Hepatocyte (in vitro differentiated cells): ENCODE measurements at regions not wholly inside any gene's neighbourhood (a gene's known extent, or its start where the extent isn't known, plus 50 kb on each side); places are given as distances from the start of the nearest gene placed in this dataset.

ENCODE experiments used
- DNase-seq: peaks from one replicate; pipeline ENCODE4 v3.0.0-alpha.2; 2016; ENCODE audit warnings: low spot score
- H2AFZ ChIP-seq: fragments of 200-600 bp; sonication (generic); 2 replicates; pipeline ENCODE4 v1.6.0; 2016; ENCODE audit warnings: antibody characterized with exemption, mild to moderate bottlenecking
- H3K27ac ChIP-seq: fragments of 200-600 bp; sonication (generic); 2 replicates; pipeline ENCODE4 v1.5.1; 2016; ENCODE audit warnings: mild to moderate bottlenecking
- H3K27me3 ChIP-seq: fragments of 200-600 bp; sonication (generic); 2 replicates; pipeline ENCODE4 v1.6.1; 2016
- H3K36me3 ChIP-seq: fragments of 200-600 bp; sonication (generic); replicated peaks from 2 replicates; pipeline ENCODE4 v1.5.1; 2016; ENCODE audit warnings: low read depth; ENCODE audit not compliant: insufficient read depth
- H3K4me1 ChIP-seq: fragments of 200-600 bp; sonication (generic); 2 replicates; pipeline ENCODE4 v1.5.1; 2016; ENCODE audit warnings: mild to moderate bottlenecking, moderate library complexity; ENCODE audit not compliant: insufficient read depth
- H3K4me2 ChIP-seq: fragments of 200-600 bp; sonication (generic); 2 replicates; pipeline ENCODE4 v1.6.0; 2016
- H3K4me3 ChIP-seq: fragments of 200-600 bp; sonication (generic); 2 replicates; pipeline ENCODE4 v1.5.1; 2016; ENCODE audit warnings: mild to moderate bottlenecking
- H3K79me2 ChIP-seq: fragments of 200-600 bp; sonication (generic); 2 replicates; pipeline ENCODE4 v1.6.0; 2017; ENCODE audit warnings: mild to moderate bottlenecking
- H3K9me2 ChIP-seq: fragments of 200-600 bp; sonication (generic); replicated peaks from 2 replicates; pipeline ENCODE4 v1.6.0; 2017; ENCODE audit warnings: mild to moderate bottlenecking; ENCODE audit not compliant: insufficient read depth
- H3K9me3 ChIP-seq: fragments of 200-600 bp; sonication (generic); 2 replicates; pipeline ENCODE4 v1.5.1; 2016; ENCODE audit warnings: low read depth, mild to moderate bottlenecking
- H4K20me1 ChIP-seq: fragments of 200-600 bp; sonication (generic); 2 replicates; pipeline ENCODE4 v1.6.0; 2016; ENCODE audit warnings: mild to moderate bottlenecking; ENCODE audit not compliant: insufficient read depth, poor library complexity, severe bottlenecking
- CTCF ChIP-seq: fragments of 200-600 bp; sonication (generic); IDR thresholded peaks from 2 replicates; pipeline ENCODE4 v1.5.1; 2016; ENCODE audit warnings: antibody characterized with exemption, mild to moderate bottlenecking; ENCODE audit not compliant: poor library complexity
- EZH2 ChIP-seq: fragments of 200-600 bp; sonication (generic); IDR thresholded peaks from 2 replicates; pipeline ENCODE4 v1.6.1; 2016; ENCODE audit warnings: antibody characterized with exemption, mild to moderate bottlenecking, borderline replicate concordance
- EZH2phosphoT487 ChIP-seq: fragments of 200-600 bp; sonication (generic); IDR thresholded peaks from one replicate; pipeline ENCODE4 v1.6.1; 2018; ENCODE audit warnings: antibody characterized with exemption, mild to moderate bottlenecking, low read depth, moderate library complexity; ENCODE audit not compliant: unreplicated experiment, severe bottlenecking
- WGBS: methylation state at CpG from one replicate; pipeline ENCODE4 v1.1.6; 2016; ENCODE audit warnings: low lambda C conversion rate; ENCODE audit errors: missing lambda C conversion rate; 5-methylcytosine and 5-hydroxymethylcytosine counted together

DNA sequence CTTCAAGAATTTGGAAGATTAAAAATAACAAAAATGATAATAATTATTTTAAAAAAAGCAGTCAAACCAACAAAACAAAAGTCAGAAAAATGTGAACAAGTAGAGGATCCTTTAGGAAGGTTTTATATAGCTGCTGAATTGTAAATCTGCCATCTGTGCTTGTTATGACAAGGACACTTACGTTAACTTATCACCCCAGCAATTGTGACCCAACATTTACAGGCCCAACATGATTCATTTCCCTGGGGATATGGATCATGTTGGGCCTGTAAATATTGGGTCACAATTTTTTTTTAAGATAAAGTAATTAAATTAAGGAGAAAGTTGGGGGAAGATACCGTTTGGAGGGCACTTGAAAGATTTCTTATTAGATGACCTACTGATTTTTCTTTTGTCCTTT lies 261.4 kb upstream of the HABP2 start:
- Histone ChIP-seq H3K4me1 (no peaks in the 10 kb centered on the region), H4K20me1 (no peaks in the 10 kb centered on the region), H3K4me2 (no peak overlapping the region), H3K79me2 (no peaks in the 10 kb centered on the region), H3K9me3 (no peaks in the 10 kb centered on the region), H2AFZ (no peak overlapping the region), H3K4me3 (no peak overlapping the region), H3K9me2 (peaks cover 3% of the 10 kb centered on the region), H3K27ac (no peak overlapping the region), H3K27me3 (no peaks in the 10 kb centered on the region), H3K36me3 (no peaks in the 10 kb centered on the region)
- WGBS: 67% methylated on average over 2 of the region's 2 CpGs
- no peak for DNase-seq
- no peak for TF ChIP-seq EZH2phosphoT487
- no peak for TF ChIP-seq EZH2
- no peak for TF ChIP-seq CTCF

GRCh38 chr10:113292086-113292485 lies 260.8 kb upstream of the HABP2 start:
- Histone ChIP-seq H2AFZ (no peak overlapping the region), H3K4me1 (no peaks in the 10 kb centered on the region), H3K4me3 (no peak overlapping the region), H4K20me1 (no peaks in the 10 kb centered on the region), H3K27me3 (no peaks in the 10 kb centered on the region), H3K79me2 (no peaks in the 10 kb centered on the region), H3K4me2 (no peak overlapping the region), H3K27ac (no peak overlapping the region), H3K9me3 (no peaks in the 10 kb centered on the region), H3K9me2 (peaks cover 3% of the 10 kb centered on the region), H3K36me3 (no peaks in the 10 kb centered on the region)
- 85% methylated on average over 3 of the region's 3 CpGs for WGBS
- DNase-seq: no peak
- TF ChIP-seq CTCF (no peak), EZH2 (no peak), EZH2phosphoT487 (no peak)

GRCh38 chr10:113292743-113293142 lies 260.1 kb upstream of the HABP2 start:
- Histone ChIP-seq H3K79me2 (no peaks in the 10 kb centered on the region), H3K9me3 (no peaks in the 10 kb centered on the region), H3K4me1 (no peaks in the 10 kb centered on the region), H3K27ac (no peak overlapping the region), H3K36me3 (no peaks in the 10 kb centered on the region), H2AFZ (no peak overlapping the region), H3K9me2 (peaks cover 3% of the 10 kb centered on the region), H3K4me2 (no peak overlapping the region), H3K4me3 (no peak overlapping the region), H3K27me3 (no peaks in the 10 kb centered on the region), H4K20me1 (no peaks in the 10 kb centered on the region)
- DNase-seq: no peak
- TF ChIP-seq EZH2phosphoT487 (no peak), EZH2 (no peak), CTCF (no peak)
- WGBS: 95% methylated on average over 5 of the region's 5 CpGs

DNA sequence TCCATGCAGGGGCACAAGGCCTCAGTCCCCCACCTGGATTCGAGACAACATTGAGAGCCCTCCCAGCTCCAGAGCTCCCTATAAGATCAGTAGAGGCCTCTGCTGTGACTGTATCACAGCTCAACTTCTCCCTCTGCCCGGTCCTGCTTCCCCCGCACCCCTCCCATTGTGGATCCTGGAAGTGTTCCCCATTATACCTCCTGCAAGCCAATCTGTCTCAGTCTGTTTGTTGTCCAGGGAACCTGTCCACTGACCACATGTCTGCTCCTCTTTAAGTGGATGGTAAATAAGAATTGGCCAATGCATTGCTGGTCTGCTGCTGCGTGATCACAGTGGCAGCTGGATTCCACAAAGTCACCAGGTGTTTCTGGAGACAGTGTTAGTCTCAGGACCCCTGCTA lies 259.7 kb upstream of the HABP2 start:
- DNase-seq: no peak
- Histone ChIP-seq H3K9me3 (no peaks in the 10 kb centered on the region), H3K9me2 (peaks cover 3% of the 10 kb centered on the region), H3K4me3 (no peak overlapping the region), H4K20me1 (no peaks in the 10 kb centered on the region), H3K79me2 (no peaks in the 10 kb centered on the region), H3K36me3 (no peaks in the 10 kb centered on the region), H3K27ac (no peak overlapping the region), H3K4me1 (no peaks in the 10 kb centered on the region), H3K4me2 (no peak overlapping the region), H3K27me3 (no peaks in the 10 kb centered on the region), H2AFZ (no peak overlapping the region)
- 76% methylated on average over 4 of the region's 4 CpGs for WGBS
- TF ChIP-seq CTCF (no peak), EZH2 (no peak), EZH2phosphoT487 (no peak)
